IMR-90 (cell line): ENCODE measurements at regions not wholly inside any gene's neighbourhood (a gene's known extent, or its start where the extent isn't known, plus 50 kb on each side); places are given as distances from the start of the nearest gene placed in this dataset.

Experiments
- ATAC-seq: fragments of 200-7000 bp; cut with Tn5 transposase; 2 replicates; pipeline ENCODE4 v1.9.1; 2020; ENCODE audit warnings: low read depth, mild to moderate bottlenecking, moderate library complexity
- BruUV-seq: library from RNA; stranded (reverse); fragments of 400-500 nt; replicated peaks from 2 replicates; lab custom pipeline; 2021; lab: Mats Ljungman, UMichigan
- CTCF ChIA-PET: fragments of 300-600 bp; formaldehyde crosslinking; extraction: SDS; loops from one replicate; lab custom pipeline; 2021; ENCODE audit warnings: antibody characterized with exemption; lab: Yijun Ruan, JAX
- POLR2A ChIA-PET: fragments of 300-600 bp; sonication (Branson Sonifier 250); formaldehyde crosslinking; loops from one replicate; lab custom pipeline; 2022; ENCODE audit warnings: antibody characterized with exemption; ENCODE audit not compliant: unreplicated experiment; lab: Charles Lee
- DNase-seq: peaks from one replicate; pipeline ENCODE4 v3.0.0; 2013
- H2AFZ ChIP-seq: replicated peaks from 2 replicates; pipeline ENCODE3; 2013; ENCODE audit warnings: low read length, mild to moderate bottlenecking; ENCODE audit not compliant: poor library complexity
- H2AK5ac ChIP-seq: 2 replicates; pipeline ENCODE4 v1.6.1; 2013; ENCODE audit warnings: low read depth, low read length, inconsistent platforms
- H2AK9ac ChIP-seq: replicated peaks from 2 replicates; pipeline ENCODE3; 2013; ENCODE audit warnings: mild to moderate bottlenecking, low read depth, low read length, moderate library complexity; ENCODE audit not compliant: poor library complexity
- H2BK120ac ChIP-seq: 2 replicates; pipeline ENCODE4 v1.6.1; 2013; ENCODE audit warnings: low read depth, low read length, inconsistent platforms
- H2BK15ac ChIP-seq: 3 replicates; pipeline ENCODE4 v1.6.1; 2013; ENCODE audit warnings: low read depth, low read length, inconsistent platforms
- H2BK20ac ChIP-seq: 2 replicates; pipeline ENCODE4 v1.6.1; 2013; ENCODE audit warnings: low read depth, mild to moderate bottlenecking, inconsistent platforms, low read length, moderate library complexity
- H2BK5ac ChIP-seq: 2 replicates; pipeline ENCODE4 v1.6.1; 2013; ENCODE audit warnings: mild to moderate bottlenecking, low read depth, low read length, inconsistent platforms; ENCODE audit not compliant: poor library complexity, severe bottlenecking
- H3K14ac ChIP-seq: replicated peaks from 2 replicates; pipeline ENCODE4 v1.6.1; 2013; ENCODE audit warnings: low read depth, low read length, inconsistent platforms
- H3K18ac ChIP-seq: 2 replicates; pipeline ENCODE4 v1.6.1; 2013; ENCODE audit warnings: low read depth, low read length, control low read depth
- H3K23ac ChIP-seq: 2 replicates; pipeline ENCODE4 v1.6.1; 2013; ENCODE audit warnings: low read depth, low read length, inconsistent platforms
- H3K27ac ChIP-seq: 2 replicates; pipeline ENCODE4 v1.5.1; 2013; ENCODE audit warnings: mild to moderate bottlenecking, control low read depth, low read length; ENCODE audit not compliant: insufficient read depth
- H3K27me3 ChIP-seq: 2 replicates; pipeline ENCODE4 v1.6.1; 2013; ENCODE audit warnings: low read length; ENCODE audit not compliant: control insufficient read depth, insufficient read depth
- H3K36me3 ChIP-seq: 2 replicates; pipeline ENCODE4 v1.6.1; 2013; ENCODE audit warnings: low read length, mixed read lengths; ENCODE audit not compliant: control insufficient read depth, insufficient read depth
- H3K4ac ChIP-seq: 2 replicates; pipeline ENCODE4 v1.6.1; 2013; ENCODE audit warnings: low read depth, low read length, inconsistent platforms
- H3K4me1 ChIP-seq: 2 replicates; pipeline ENCODE4 v1.6.1; 2013; ENCODE audit warnings: low read length, mixed read lengths; ENCODE audit not compliant: control insufficient read depth, insufficient read depth
- H3K4me2 ChIP-seq: 2 replicates; pipeline ENCODE4 v1.6.1; 2013; ENCODE audit warnings: low read depth, mild to moderate bottlenecking, control low read depth, low read length, moderate library complexity
- H3K4me3 ChIP-seq: 2 replicates; pipeline ENCODE4 v1.5.1; 2013; ENCODE audit warnings: low read depth, mild to moderate bottlenecking, control low read depth, low read length, moderate library complexity; ENCODE audit not compliant: insufficient read depth
- H3K56ac ChIP-seq: 2 replicates; pipeline ENCODE4 v1.6.1; 2013; ENCODE audit warnings: low read length, inconsistent platforms; ENCODE audit not compliant: insufficient read depth; ENCODE audit errors: extremely low read depth
- H3K79me1 ChIP-seq, 2 experiments: 2 replicates each; pipeline ENCODE4 v1.6.1; 2013; ENCODE audit warnings: low read length in 2 of 2, inconsistent platforms in 1 of 2, low read depth in 1 of 2
- H3K9ac ChIP-seq: 2 replicates; pipeline ENCODE4 v1.6.1; 2013; ENCODE audit warnings: low read depth, low read length, control low read depth
- H3K9me1 ChIP-seq: 2 replicates; pipeline ENCODE4 v1.6.1; 2013; ENCODE audit warnings: low read length, inconsistent platforms; ENCODE audit not compliant: insufficient read depth
- H3K9me3 ChIP-seq: 2 replicates; pipeline ENCODE4 v1.6.1; 2013; ENCODE audit warnings: low read length; ENCODE audit not compliant: control insufficient read depth, insufficient read depth
- H4K20me1 ChIP-seq: 2 replicates; pipeline ENCODE4 v1.6.1; 2013; ENCODE audit warnings: low read length, inconsistent platforms; ENCODE audit not compliant: insufficient read depth
- H4K5ac ChIP-seq: 2 replicates; pipeline ENCODE4 v1.6.1; 2013; ENCODE audit warnings: mild to moderate bottlenecking, low read depth, low read length, control low read depth
- H4K8ac ChIP-seq, 2 experiments: 2 replicates each; pipeline ENCODE4 v1.6.1; 2013; ENCODE audit warnings: low read depth in 2 of 2, low read length in 2 of 2, control low read depth in 1 of 2, inconsistent platforms in 1 of 2
- H4K91ac ChIP-seq: 2 replicates; pipeline ENCODE4 v1.6.1; 2013; ENCODE audit warnings: low read depth, low read length, inconsistent platforms; ENCODE audit not compliant: insufficient read depth
- BHLHE40 ChIP-seq: fragments of 150-350 bp; IDR thresholded peaks from 2 replicates; pipeline ENCODE4 v1.6.1; 2016; ENCODE audit warnings: mild to moderate bottlenecking, low read depth, low read length
- CEBPB ChIP-seq: IDR thresholded peaks from 2 replicates; pipeline ENCODE4 v1.6.1; 2012; ENCODE audit warnings: low read depth, low read length, improper control_type of control experiment
- whole genome bisulfite sequencing, 2 experiments: methylation state at CpG; one replicate each; pipeline versions ENCODE4 v1.1.5 to v1.1.7; 2013; ENCODE audit warnings: missing lambda C conversion rate in 2 of 2; ENCODE audit not compliant: insufficient read length in 1 of 2; ENCODE audit errors: extremely low coverage in 2 of 2; 5-methylcytosine and 5-hydroxymethylcytosine counted together
- dilution Hi-C: fragments of 300-500 bp; cut with HindIII; formaldehyde crosslinking; loops from one replicate; pipeline ENCODE4 v1.14.3; 2018; ENCODE audit warnings: low sequenced_read_pairs; ENCODE audit not compliant: unreplicated experiment
- in situ Hi-C: fragments of 300-500 bp; cut with MboI; formaldehyde crosslinking; loops from 3 replicates; pipeline ENCODE4 v1.14.3; 2019; ENCODE audit warnings: low sequenced_read_pairs, inconsistent platforms, mixed read lengths
- intact Hi-C: fragments of 100-400 bp; cut with micrococcal nuclease; formaldehyde crosslinking; loops from 2 replicates; pipeline ENCODE4 v1.10.0; 2022

- H3K27me3 ChIP-seq, result no peaks in the 10 kb centered on the region
- dilution Hi-C loops (no loop called here), intact Hi-C loops (no loop called here), in situ Hi-C loops (no loop called here)
- ChIA-PET CTCF (interaction anchor here (0.8 kb wide), 1 partner anchor 10 kb away, joined by 3 read pairs; no protein-coding TSS in a partner anchor), POLR2A (no interaction called here)
- H3K9ac ChIP-seq, result no peak overlapping the region
- no peak overlapping the region for H3K56ac ChIP-seq
- H4K20me1 ChIP-seq, result no peaks in the 10 kb centered on the region
- no peak for ATAC-seq
- no peaks in the 10 kb centered on the region for H3K9me3 ChIP-seq
- no peak for DNase-seq
- no peak overlapping the region for H3K14ac ChIP-seq
- H2BK20ac ChIP-seq, result no peak overlapping the region
- no peak overlapping the region for H4K8ac ChIP-seq
- H3K79me1 ChIP-seq, result no peaks in the 10 kb centered on the region
- H2AK9ac ChIP-seq, result no peak overlapping the region
- no peak overlapping the region for H3K18ac ChIP-seq
- H2AFZ ChIP-seq, result no peak overlapping the region
- H3K36me3 ChIP-seq, result no peaks in the 10 kb centered on the region
- H2AK5ac ChIP-seq, result no peak overlapping the region
- no peak overlapping the region for H2BK120ac ChIP-seq
- no TSS peak for BruUV-seq
- H3K23ac ChIP-seq, result no peak overlapping the region
- H2BK15ac ChIP-seq, result no peak overlapping the region
- H3K4me2 ChIP-seq, result no peak overlapping the region
- no peaks in the 10 kb centered on the region; the same call in 1 of the 2 replicates for H3K4me1 ChIP-seq
- H3K4me3 ChIP-seq, result no peak overlapping the region
- no peak overlapping the region for H3K27ac ChIP-seq
- TF ChIP-seq CEBPB (no peak), BHLHE40 (no peak)
- no peak overlapping the region for H2BK5ac ChIP-seq
- no peaks in the 10 kb centered on the region for H3K9me1 ChIP-seq
- no CpG with 5 or more reads among the region's 3 CpGs for WGBS, 2 experiments
- no peak overlapping the region for H4K91ac ChIP-seq
- H4K5ac ChIP-seq, result no peak overlapping the region
- no peak overlapping the region for H3K4ac ChIP-seq
Observed at GRCh38 chr2:5759949-5760348, 67.8 kb downstream of the SOX11 start.
